Endothelial cell of umbilical vein (primary cell): ENCODE measurements at regions not wholly inside any gene's neighbourhood (a gene's known extent, or its start where the extent isn't known, plus 50 kb on each side); places are given as distances from the start of the nearest gene placed in this dataset.

Experiments used
- BruUV-seq: library from RNA; stranded (reverse); fragments of 400-500 nt; replicated peaks from 2 replicates; lab custom pipeline; 2021; lab: Mats Ljungman, UMichigan
- CTCF ChIA-PET: fragments of 300-600, 350-600 bp; sonication (Branson Sonifier 250); formaldehyde crosslinking; loops from one replicate; lab custom pipeline; 2021; ENCODE audit warnings: antibody characterized with exemption, inconsistent platforms; lab: Charles Lee
- POLR2A ChIA-PET: fragments of 300-600, 350-600 bp; sonication (Branson Sonifier 250); formaldehyde crosslinking; loops from one replicate; lab custom pipeline; 2021; ENCODE audit warnings: antibody characterized with exemption, inconsistent platforms; lab: Charles Lee
- DNase-seq: peaks from one replicate; pipeline ENCODE4 v3.0.0-alpha.2; 2011; ENCODE audit warnings: low read depth, low spot score
- FAIRE-seq: peaks from 2 replicates; lab custom pipeline; 2011; peaks lifted over from hg19 to GRCh38; lab: Jason Lieb, UNC
- H2AFZ ChIP-seq: 2 replicates; pipeline ENCODE4 v1.6.0; 2012; ENCODE audit warnings: low read depth, low read length, control low read depth, inconsistent platforms
- H3K27ac ChIP-seq: 2 replicates; pipeline ENCODE4 v1.5.1; 2011; ENCODE audit warnings: low read depth, mild to moderate bottlenecking, control low read depth, low read length, moderate library complexity; ENCODE audit not compliant: insufficient read depth
- H3K27me3 ChIP-seq, 2 experiments: 2 replicates each; pipeline versions ENCODE4 v1.6.0 to v1.6.1; 2011; ENCODE audit warnings: low read length in 2 of 2, mixed read lengths in 1 of 2; ENCODE audit not compliant: control insufficient read depth in 2 of 2, insufficient read depth in 2 of 2
- H3K36me3 ChIP-seq, 2 experiments: 2 replicates in 1 of 2; 3 replicates in 1 of 2; pipeline ENCODE4 v1.5.1; 2011; ENCODE audit warnings: low read length in 2 of 2, mild to moderate bottlenecking in 1 of 2, moderate library complexity in 1 of 2; ENCODE audit not compliant: control insufficient read depth in 2 of 2, insufficient read depth in 2 of 2; ENCODE audit errors: extremely low read depth in 1 of 2
- H3K4me1 ChIP-seq: 3 replicates; pipeline ENCODE4 v1.5.1; 2011; ENCODE audit warnings: mild to moderate bottlenecking, low read length; ENCODE audit not compliant: control insufficient read depth, insufficient read depth; ENCODE audit errors: extremely low read depth
- H3K4me2 ChIP-seq: 2 replicates; pipeline ENCODE4 v1.6.1; 2011; ENCODE audit warnings: low read length, control low read depth, mixed read lengths; ENCODE audit not compliant: insufficient read depth
- H3K4me3 ChIP-seq, 3 experiments: fragments of 200-600 bp in 1 of 3; sonication (generic), shearing (Covaris generic) in 1 of 3; replicated peaks in 1 of 3; 2 replicates each; pipeline ENCODE4 v1.5.1; 2011 to 2016; ENCODE audit warnings: control low read depth in 3 of 3, low read length in 3 of 3, mild to moderate bottlenecking in 2 of 3, inconsistent platforms in 1 of 3, low read depth in 1 of 3, moderate library complexity in 1 of 3; ENCODE audit not compliant: insufficient read depth in 1 of 3
- H3K79me2 ChIP-seq: 2 replicates; pipeline ENCODE4 v1.6.0; 2012; ENCODE audit warnings: low read length, inconsistent platforms; ENCODE audit not compliant: control insufficient read depth, insufficient read depth
- H3K9ac ChIP-seq: replicated peaks from 2 replicates; pipeline ENCODE3; 2011; ENCODE audit warnings: low read length, control low read depth; ENCODE audit not compliant: insufficient read depth; ENCODE audit errors: extremely low read depth
- H3K9me1 ChIP-seq: replicated peaks from 3 replicates; pipeline ENCODE4 v1.6.0; 2011; ENCODE audit warnings: mild to moderate bottlenecking, low read length; ENCODE audit not compliant: control insufficient read depth, insufficient read depth; ENCODE audit errors: extremely low read depth
- H3K9me3 ChIP-seq: replicated peaks from 2 replicates; pipeline ENCODE4 v1.5.1; 2012; ENCODE audit warnings: low read length, inconsistent platforms; ENCODE audit not compliant: control insufficient read depth, insufficient read depth
- H4K20me1 ChIP-seq: replicated peaks from 2 replicates; pipeline ENCODE3; 2011; ENCODE audit warnings: mild to moderate bottlenecking, low read length; ENCODE audit not compliant: control insufficient read depth, insufficient read depth; ENCODE audit errors: extremely low read depth
- CTCF ChIP-seq, 2 donors: IDR thresholded peaks; 1 replicate in 1 of 2; 2 replicates in 1 of 2; pipeline ENCODE4 v1.5.1; 2011; ENCODE audit warnings: low read length in 2 of 2, mild to moderate bottlenecking in 2 of 2, moderate library complexity in 2 of 2, control low read depth in 1 of 2, inconsistent platforms in 1 of 2, low read depth in 1 of 2; ENCODE audit not compliant: insufficient read depth in 1 of 2; ENCODE audit errors: extremely low read depth in 1 of 2
- EZH2 ChIP-seq: IDR thresholded peaks from 2 replicates; pipeline ENCODE4 v1.6.1; 2012; ENCODE audit warnings: borderline replicate concordance, low read depth, mild to moderate bottlenecking, moderate library complexity, low read length, inconsistent platforms; ENCODE audit not compliant: severe bottlenecking
- FOS ChIP-seq: IDR thresholded peaks from 2 replicates; pipeline ENCODE4 v1.6.1; 2011; ENCODE audit warnings: mild to moderate bottlenecking, low read length, moderate library complexity, borderline replicate concordance; ENCODE audit not compliant: insufficient read depth
- GATA2 ChIP-seq: IDR thresholded peaks from 2 replicates; pipeline ENCODE4 v1.7.0; 2011; ENCODE audit warnings: low read depth, mild to moderate bottlenecking, moderate library complexity, mixed read lengths, low read length; ENCODE audit not compliant: insufficient read length, insufficient read depth
- JUN ChIP-seq: IDR thresholded peaks from 2 replicates; pipeline ENCODE4 v1.6.1; 2011; ENCODE audit warnings: borderline replicate concordance, low read depth; ENCODE audit not compliant: insufficient read length, insufficient read depth
- MAX ChIP-seq: IDR thresholded peaks from 2 replicates; pipeline ENCODE4 v1.6.1; 2011; ENCODE audit not compliant: insufficient read depth, insufficient read length
- MYC ChIP-seq: IDR thresholded peaks from one replicate; pipeline ENCODE4 v1.6.1; 2011; ENCODE audit warnings: mild to moderate bottlenecking, low read depth, low read length
- POLR2A ChIP-seq: IDR thresholded peaks from 2 replicates; pipeline ENCODE4 v1.6.1; 2012; ENCODE audit warnings: low read depth, mild to moderate bottlenecking, control low read depth, low read length
- POLR2AphosphoS5 ChIP-seq: IDR thresholded peaks from 2 replicates; pipeline ENCODE4 v1.6.1; 2012; ENCODE audit warnings: low read depth, mild to moderate bottlenecking, control low read depth, low read length, moderate library complexity; ENCODE audit not compliant: insufficient read depth
- dilution Hi-C: fragments of 300-500 bp; cut with MboI; formaldehyde crosslinking; loops from one replicate; pipeline ENCODE4 v1.15.0; 2019; ENCODE audit warnings: low sequenced_read_pairs; ENCODE audit not compliant: extremely low pct_ligation_motif_present
- intact Hi-C: fragments of 100-400 bp; cut with micrococcal nuclease; formaldehyde crosslinking; loops from one replicate; pipeline ENCODE4 v1.10.0; 2022

DNA sequence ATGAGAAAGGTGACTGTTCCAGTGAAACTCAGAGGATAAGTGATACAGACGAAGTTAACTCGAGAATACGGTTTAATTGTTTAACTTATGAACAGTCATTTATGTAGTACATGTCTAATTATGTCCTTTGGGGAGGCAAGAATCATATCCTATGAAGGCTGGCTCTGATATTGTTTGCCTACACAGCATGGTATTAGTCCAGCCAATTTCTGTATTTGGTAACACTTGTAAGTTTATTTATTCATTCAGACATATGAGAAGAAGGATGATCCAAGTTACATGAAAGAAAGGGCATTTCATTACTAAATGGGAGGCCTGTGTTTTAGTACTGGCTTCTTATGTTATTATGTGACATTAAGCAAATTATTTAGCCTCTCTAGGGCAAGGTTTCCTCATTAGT, 199.7 kb downstream of the NNT start:
- Histone ChIP-seq H3K4me3 (no peak overlapping the region), H3K27ac (no peak overlapping the region)
- POLR2A ChIA-PET, result no interaction called here

DNA sequence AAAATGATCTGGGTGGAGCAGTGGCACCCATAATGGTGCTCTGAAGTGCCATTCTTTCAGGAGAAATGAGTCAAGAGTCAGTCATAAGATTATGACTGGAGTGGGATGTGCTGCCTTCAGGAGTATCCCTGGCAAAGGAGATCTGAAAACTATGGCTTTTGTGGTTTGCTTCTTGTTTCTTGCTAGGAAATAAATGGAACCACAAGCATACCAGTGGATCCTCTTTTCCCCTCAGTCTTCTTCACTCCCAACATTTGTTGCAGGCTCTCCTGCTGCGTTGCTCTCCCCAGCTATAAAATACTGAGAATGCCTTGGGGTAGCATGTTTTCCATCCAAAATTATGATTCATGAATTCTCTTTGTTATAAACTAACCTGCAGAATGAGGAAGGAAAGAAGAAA, 199.1 kb downstream of the NNT start:
- intact Hi-C loops (no loop called here), dilution Hi-C loops (no loop called here)
- Histone ChIP-seq H3K36me3 (no peaks in the 10 kb centered on the region), H3K79me2 (no peaks in the 10 kb centered on the region), H3K27ac (no peak overlapping the region), H3K27me3 (no peaks in the 10 kb centered on the region), H3K9me3 (no peaks in the 10 kb centered on the region), H4K20me1 (peaks cover 3% of the 10 kb centered on the region), H3K9ac (no peak overlapping the region), H3K4me3 (no peak overlapping the region), H3K4me2 (no peak overlapping the region), H3K9me1 (no peaks in the 10 kb centered on the region), H2AFZ (no peak overlapping the region), H3K4me1 (no peaks in the 10 kb centered on the region)
- FAIRE-seq (no peak), DNase-seq (no peak)
- TF ChIP-seq CTCF (IDR thresholded peaks at IDR 0.05; ENCODE audit: extremely low read depth in 1 of 2, insufficient read depth in 1 of 2, low read depth in 1 of 2, low read length in 2 of 2) (no peak), JUN (no peak), POLR2AphosphoS5 (no peak), GATA2 (no peak), MAX (no peak), FOS (no peak), MYC (no peak), EZH2 (no peak), POLR2A (no peak)
- BruUV-seq, result no TSS peak
- POLR2A ChIA-PET, result no interaction called here
- CTCF ChIA-PET, result no interaction called here

More for the DNA sequence above, 199.7 kb downstream of the NNT start:
- Histone ChIP-seq H4K20me1 (peaks cover 3% of the 10 kb centered on the region), H3K4me1 (no peaks in the 10 kb centered on the region), H3K9me1 (no peaks in the 10 kb centered on the region), H3K79me2 (no peaks in the 10 kb centered on the region), H3K36me3 (no peaks in the 10 kb centered on the region), H2AFZ (no peak overlapping the region), H3K9ac (no peak overlapping the region), H3K27me3 (no peaks in the 10 kb centered on the region), H3K4me2 (no peak overlapping the region), H3K9me3 (no peaks in the 10 kb centered on the region)
- TF ChIP-seq MYC, result no peak
- TF ChIP-seq FOS, result no peak
- TF ChIP-seq GATA2, result no peak
- CTCF ChIA-PET, result no interaction called here
- dilution Hi-C loops (no loop called here), intact Hi-C loops (no loop called here)
- DNase-seq (no peak), FAIRE-seq (no peak)
- BruUV-seq, result no TSS peak
